ENCODE measurements at regions not wholly inside any gene's neighbourhood (a gene's known extent, or its start where the extent isn't known, plus 50 kb on each side); places are given as distances from the start of the nearest gene placed in this dataset.
"Not testable (repeated sequence)": the region's sequence is repeated elsewhere in the genome, so short reads cannot be mapped to it uniquely, and the experiment has no call there.

DNA sequence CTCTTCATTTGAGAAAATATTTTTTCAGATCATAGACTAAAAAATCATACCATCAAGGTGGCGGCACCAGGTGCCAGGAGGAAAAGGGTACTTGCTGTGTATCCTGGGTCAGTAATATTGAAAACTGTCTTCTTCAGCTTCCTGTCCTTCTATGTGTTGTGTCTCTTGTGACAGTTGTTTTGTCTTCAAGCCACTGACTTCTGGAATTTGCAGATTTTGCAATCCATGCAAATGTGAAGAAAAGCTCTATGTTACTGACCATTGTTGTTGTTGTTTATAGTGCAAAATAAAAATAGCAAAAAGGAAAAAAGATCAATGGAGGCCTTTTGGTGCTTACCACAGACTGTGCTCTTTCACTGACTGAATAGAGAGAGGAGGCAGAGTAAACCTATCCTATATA is 83.2 kb upstream of the RHOU start:
- WGBS: 100% methylated on average over 1 of the region's 1 CpG
- H3K27ac ChIP-seq (replicated peaks in 1 of 4): no peak overlapping the region
- H3K4me1 ChIP-seq: peaks cover 13 to 17% (median 14%) of the 10 kb centered on the region in 4 donors
- H3K36me3 ChIP-seq: no peaks in the 10 kb centered on the region
- peaks cover 9 to 99% (median 70%) of the 10 kb centered on the region in 4 donors for H3K27me3 ChIP-seq
- no peak for DNase-seq (ENCODE audit: extremely low spot score)
- no peak overlapping the region for H3K4me3 ChIP-seq
- no peak for TF ChIP-seq POLR2A (IDR thresholded peaks at IDR 0.05; ENCODE audit: low read depth)
- no peak for TF ChIP-seq POLR2AphosphoS5 (IDR thresholded peaks at IDR 0.05)
- no peak for TF ChIP-seq EP300 (IDR thresholded peaks at IDR 0.05)
- TF ChIP-seq, protein P1, sequence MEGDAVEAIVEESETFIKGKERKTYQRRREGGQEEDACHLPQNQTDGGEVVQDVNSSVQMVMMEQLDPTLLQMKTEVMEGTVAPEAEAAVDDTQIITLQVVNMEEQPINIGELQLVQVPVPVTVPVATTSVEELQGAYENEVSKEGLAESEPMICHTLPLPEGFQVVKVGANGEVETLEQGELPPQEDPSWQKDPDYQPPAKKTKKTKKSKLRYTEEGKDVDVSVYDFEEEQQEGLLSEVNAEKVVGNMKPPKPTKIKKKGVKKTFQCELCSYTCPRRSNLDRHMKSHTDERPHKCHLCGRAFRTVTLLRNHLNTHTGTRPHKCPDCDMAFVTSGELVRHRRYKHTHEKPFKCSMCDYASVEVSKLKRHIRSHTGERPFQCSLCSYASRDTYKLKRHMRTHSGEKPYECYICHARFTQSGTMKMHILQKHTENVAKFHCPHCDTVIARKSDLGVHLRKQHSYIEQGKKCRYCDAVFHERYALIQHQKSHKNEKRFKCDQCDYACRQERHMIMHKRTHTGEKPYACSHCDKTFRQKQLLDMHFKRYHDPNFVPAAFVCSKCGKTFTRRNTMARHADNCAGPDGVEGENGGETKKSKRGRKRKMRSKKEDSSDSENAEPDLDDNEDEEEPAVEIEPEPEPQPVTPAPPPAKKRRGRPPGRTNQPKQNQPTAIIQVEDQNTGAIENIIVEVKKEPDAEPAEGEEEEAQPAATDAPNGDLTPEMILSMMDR (IDR thresholded peaks at IDR 0.05): no peak
- no peaks in the 10 kb centered on the region for H3K9me3 ChIP-seq
- intact Hi-C loops (cut with DNase I): no loop called here

DNA sequence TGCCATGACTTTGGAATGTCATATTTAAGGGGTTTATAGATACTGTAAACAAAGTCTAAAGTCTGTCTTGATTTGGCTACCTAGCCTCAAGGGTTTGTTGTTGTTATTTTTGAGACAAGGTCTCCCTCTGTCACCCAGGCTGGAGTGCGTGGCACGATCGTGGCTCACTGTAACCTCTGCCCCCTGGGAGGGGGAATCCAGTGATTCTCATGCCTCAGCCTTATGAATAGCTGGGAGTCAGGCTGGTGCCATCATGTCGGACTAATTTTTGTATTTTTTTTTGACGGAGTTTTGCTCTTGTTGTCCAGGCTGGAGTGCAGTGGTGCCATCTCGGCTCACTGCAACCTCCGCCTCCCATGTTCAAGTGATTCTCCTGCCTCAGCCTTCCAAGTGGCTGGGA is 82.2 kb upstream of the RHOU start:
- 95% methylated on average over 7 of the region's 7 CpGs for WGBS
- H3K9me3 ChIP-seq; DNase-seq (ENCODE audit: extremely low spot score); H3K4me3 ChIP-seq; H3K36me3 ChIP-seq; H3K27ac ChIP-seq (replicated peaks in 1 of 4); H3K4me1 ChIP-seq; intact Hi-C loops (cut with DNase I): not testable (repeated sequence)
- peaks cover 8 to 92% (median 61%) of the 10 kb centered on the region in 4 donors for H3K27me3 ChIP-seq

DNA sequence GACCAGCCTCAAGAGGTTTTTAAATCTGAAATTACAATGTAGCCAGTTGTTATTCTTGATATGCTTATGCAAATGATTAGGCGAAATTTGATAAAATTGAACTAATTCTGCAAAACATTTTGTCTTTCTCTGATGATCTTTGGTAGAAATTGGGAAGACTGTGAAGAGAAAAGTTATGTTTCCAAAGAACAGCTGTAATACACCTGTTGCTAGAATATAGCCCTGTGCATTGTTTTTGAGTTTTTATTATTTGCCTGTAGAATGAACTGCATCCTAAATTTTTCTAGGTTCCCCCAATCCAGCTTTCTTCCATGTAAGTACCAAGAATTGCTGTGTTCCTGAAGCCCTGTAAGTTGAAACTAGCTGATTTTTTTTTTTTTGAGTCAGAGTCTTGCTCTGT is 81.5 kb upstream of the RHOU start:
- H3K27ac ChIP-seq (replicated peaks in 1 of 4): no peak overlapping the region
- no peak overlapping the region for H3K4me3 ChIP-seq
- no peaks in the 10 kb centered on the region for H3K36me3 ChIP-seq
- H3K4me1 ChIP-seq: peaks cover 0 to 3% (median 0%) of the 10 kb centered on the region in 4 donors
- peaks cover 1 to 89% (median 54%) of the 10 kb centered on the region in 4 donors for H3K27me3 ChIP-seq
- TF ChIP-seq POLR2AphosphoS5 (IDR thresholded peaks at IDR 0.05): no peak
- no peak for TF ChIP-seq EP300 (IDR thresholded peaks at IDR 0.05)
- no peak for TF ChIP-seq POLR2A (IDR thresholded peaks at IDR 0.05; ENCODE audit: low read depth)
- TF ChIP-seq, protein P1 (IDR thresholded peaks at IDR 0.05): no peak
- intact Hi-C loops (cut with DNase I): no loop called here
- H3K9me3 ChIP-seq: no peaks in the 10 kb centered on the region
- no peak for DNase-seq (ENCODE audit: extremely low spot score)
- WGBS: 94% methylated on average over 1 of the region's 1 CpG

DNA sequence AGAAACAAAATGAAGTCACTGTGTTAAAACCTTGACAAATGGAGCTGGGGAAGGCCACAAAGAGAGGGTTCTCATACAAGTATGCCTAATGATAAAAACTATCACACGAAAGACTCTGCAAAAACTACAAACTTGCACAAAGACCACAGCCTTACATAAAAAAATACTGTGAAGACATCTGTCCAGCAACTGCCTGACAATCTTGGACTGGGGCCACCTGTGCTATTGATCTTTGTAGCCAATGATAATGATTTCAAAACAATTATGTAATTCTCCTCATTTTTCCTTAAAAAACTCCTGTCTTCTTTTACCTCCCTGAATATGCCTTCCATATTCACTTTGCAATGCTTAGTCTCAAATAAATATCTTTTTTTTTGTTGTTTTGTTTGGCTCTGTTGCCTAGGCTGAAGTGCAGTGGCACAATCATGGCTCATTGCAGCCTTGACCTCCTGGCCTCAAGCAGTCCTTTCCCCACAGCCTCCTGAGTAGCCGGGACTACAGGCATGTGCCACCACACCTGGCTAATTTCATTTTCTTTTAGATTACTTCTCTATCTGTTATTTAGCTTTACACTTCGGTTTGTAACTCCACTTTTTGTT is 79.4 kb upstream of the RHOU start:
- Histone ChIP-seq H3K4me1 (no peaks in the 10 kb centered on the region), H3K4me3 (no peak overlapping the region), H3K36me3 (no peaks in the 10 kb centered on the region), H3K9me3 (no peaks in the 10 kb centered on the region), H3K27ac (replicated peaks in 1 of 4) (no peak overlapping the region), H3K27me3 (peaks cover 0 to 71% (median 32%) of the 10 kb centered on the region in 4 donors)
- no peak for DNase-seq (ENCODE audit: extremely low spot score)
- TF ChIP-seq, protein P1 (IDR thresholded peaks at IDR 0.05): no peak
- TF ChIP-seq POLR2AphosphoS5 (IDR thresholded peaks at IDR 0.05) (no peak), EP300 (IDR thresholded peaks at IDR 0.05) (no peak), POLR2A (IDR thresholded peaks at IDR 0.05; ENCODE audit: low read depth) (no peak)
- WGBS: 89% methylated on average over 3 of the region's 3 CpGs
- intact Hi-C loops (cut with DNase I): no loop called here

DNA sequence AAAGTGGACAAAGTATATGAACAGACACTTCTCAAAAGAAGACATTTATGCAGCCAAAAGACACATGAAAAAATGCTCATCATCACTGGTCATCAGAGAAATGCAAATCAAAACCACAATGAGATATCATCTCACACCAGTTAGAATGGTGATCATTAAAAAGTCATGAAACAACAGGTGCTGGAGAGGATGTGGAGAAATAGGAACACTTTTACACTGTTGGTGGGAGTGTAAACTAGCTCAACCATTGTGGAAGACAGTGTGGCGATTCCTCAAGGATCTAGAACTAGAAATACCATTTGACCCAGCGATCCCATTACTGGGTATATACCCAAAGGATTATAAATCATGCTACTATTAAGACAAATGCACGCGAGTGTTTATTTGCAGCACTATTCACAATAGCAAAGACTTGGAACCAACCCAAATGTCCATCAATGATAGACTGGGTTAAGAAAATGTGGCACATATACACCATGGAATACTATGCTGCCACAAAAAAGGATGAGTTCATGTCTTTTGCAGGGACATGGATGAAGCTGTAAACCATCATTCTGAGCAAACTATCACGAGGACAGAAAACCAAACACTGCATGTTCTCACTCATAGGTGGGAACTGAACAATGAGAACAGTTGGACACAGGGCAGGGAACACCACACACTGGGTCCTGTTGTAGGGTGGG is 73.1 kb upstream of the RHOU start:
- H3K9me3 ChIP-seq; H3K36me3 ChIP-seq; H3K4me1 ChIP-seq; H3K4me3 ChIP-seq; H3K27ac ChIP-seq (replicated peaks in 1 of 4); DNase-seq (ENCODE audit: extremely low spot score): not testable (repeated sequence)
- intact Hi-C loops (cut with DNase I): loop anchor here (5.0 to 10.0 kb wide), 5 partner anchors 70 to 823 kb away; no protein-coding TSS in a partner anchor
- H3K27me3 ChIP-seq: peaks cover 0 to 10% (median 0%) of the 10 kb centered on the region in 4 donors
- 88% methylated on average over 5 of the region's 5 CpGs for WGBS
